Esophagus squamous epithelium (tissue), 4 donors: ENCODE measurements at regions not wholly inside any gene's neighbourhood (a gene's known extent, or its start where the extent isn't known, plus 50 kb on each side); places are given as distances from the start of the nearest gene placed in this dataset.

Experiments used
- POLR2A ChIP-seq, 4 donors: fragments of 450-650 bp; IDR thresholded peaks; one replicate each; pipeline ENCODE4 v1.6.1; 2017; ENCODE audit warnings: antibody characterized with exemption in 4 of 4, mild to moderate bottlenecking in 4 of 4, moderate library complexity in 3 of 4
- TF ChIP-seq, protein P1 (sequence below), 6 experiments: fragments of 450-650 bp in 4 of 6; fragments of 200-600 bp in 2 of 6; sonication (generic) in 2 of 6; IDR thresholded peaks; one replicate each; pipeline ENCODE4 v1.5.1; 2016 to 2019; ENCODE audit warnings: antibody characterized with exemption in 6 of 6, mild to moderate bottlenecking in 4 of 6, moderate library complexity in 4 of 6

DNA sequence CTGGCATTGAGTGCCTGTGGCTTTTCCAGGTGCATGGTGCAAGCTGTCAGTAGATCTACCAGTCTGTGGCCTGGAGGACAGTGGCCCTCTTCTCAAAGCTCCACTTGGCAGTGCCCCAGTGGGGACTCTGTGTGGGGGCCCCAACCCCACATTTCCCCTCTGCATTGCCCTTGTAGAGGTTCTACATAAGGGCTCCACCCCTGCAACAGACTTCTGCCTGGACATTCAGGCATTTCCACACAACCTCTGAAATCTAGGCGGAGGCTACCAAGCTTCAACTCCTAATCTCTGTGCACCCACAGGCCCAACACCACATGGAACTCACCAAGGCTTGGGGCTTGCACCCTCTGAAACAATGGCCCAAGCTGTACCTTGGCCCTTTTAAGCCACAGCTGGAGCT is 102.7 kb upstream of the PLEKHG7 start:
- TF ChIP-seq, protein P1, sequence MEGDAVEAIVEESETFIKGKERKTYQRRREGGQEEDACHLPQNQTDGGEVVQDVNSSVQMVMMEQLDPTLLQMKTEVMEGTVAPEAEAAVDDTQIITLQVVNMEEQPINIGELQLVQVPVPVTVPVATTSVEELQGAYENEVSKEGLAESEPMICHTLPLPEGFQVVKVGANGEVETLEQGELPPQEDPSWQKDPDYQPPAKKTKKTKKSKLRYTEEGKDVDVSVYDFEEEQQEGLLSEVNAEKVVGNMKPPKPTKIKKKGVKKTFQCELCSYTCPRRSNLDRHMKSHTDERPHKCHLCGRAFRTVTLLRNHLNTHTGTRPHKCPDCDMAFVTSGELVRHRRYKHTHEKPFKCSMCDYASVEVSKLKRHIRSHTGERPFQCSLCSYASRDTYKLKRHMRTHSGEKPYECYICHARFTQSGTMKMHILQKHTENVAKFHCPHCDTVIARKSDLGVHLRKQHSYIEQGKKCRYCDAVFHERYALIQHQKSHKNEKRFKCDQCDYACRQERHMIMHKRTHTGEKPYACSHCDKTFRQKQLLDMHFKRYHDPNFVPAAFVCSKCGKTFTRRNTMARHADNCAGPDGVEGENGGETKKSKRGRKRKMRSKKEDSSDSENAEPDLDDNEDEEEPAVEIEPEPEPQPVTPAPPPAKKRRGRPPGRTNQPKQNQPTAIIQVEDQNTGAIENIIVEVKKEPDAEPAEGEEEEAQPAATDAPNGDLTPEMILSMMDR (IDR thresholded peaks at IDR 0.05) = no peak
- TF ChIP-seq POLR2A (IDR thresholded peaks at IDR 0.05) = no peak
